Suprapubic skin (tissue), 4 donors: ENCODE measurements at regions not wholly inside any gene's neighbourhood (a gene's known extent, or its start where the extent isn't known, plus 50 kb on each side); places are given as distances from the start of the nearest gene placed in this dataset.

ENCODE experiments used
- DNase-seq, 2 donors: peaks; one replicate each; pipeline ENCODE4 v3.0.0-alpha.2; 2019; ENCODE audit warnings: low spot score in 2 of 2
- H3K27ac ChIP-seq: fragments of 200-600 bp; sonication (generic); one replicate; pipeline ENCODE4 v1.5.1; 2019
- H3K27me3 ChIP-seq: fragments of 200-600 bp; sonication (generic); one replicate; pipeline ENCODE4 v1.5.1; 2019
- H3K36me3 ChIP-seq: fragments of 200-600 bp; sonication (generic); one replicate; pipeline ENCODE4 v1.5.1; 2019
- H3K4me1 ChIP-seq: fragments of 200-600 bp; sonication (generic); one replicate; pipeline ENCODE4 v1.5.1; 2019
- H3K4me3 ChIP-seq: fragments of 200-600 bp; sonication (generic); one replicate; pipeline ENCODE4 v1.5.1; 2019; ENCODE audit warnings: mild to moderate bottlenecking
- H3K9me3 ChIP-seq: fragments of 200-600 bp; sonication (generic); one replicate; pipeline ENCODE4 v1.5.1; 2019
- EP300 ChIP-seq: sonication (generic); formaldehyde crosslinking; IDR thresholded peaks from one replicate; pipeline ENCODE4 v1.6.1; 2017; ENCODE audit warnings: antibody characterized with exemption
- POLR2A ChIP-seq, 2 donors: fragments of 450-650 bp; IDR thresholded peaks; one replicate each; pipeline ENCODE4 v1.6.1; 2017; ENCODE audit warnings: antibody characterized with exemption in 2 of 2, mild to moderate bottlenecking in 2 of 2, moderate library complexity in 2 of 2
- POLR2AphosphoS5 ChIP-seq, 3 donors: sonication (generic); formaldehyde crosslinking; IDR thresholded peaks; one replicate each; pipeline ENCODE4 v1.6.1; 2017; ENCODE audit warnings: antibody characterized with exemption in 3 of 3
- WGBS: methylation state at CpG from one replicate; pipeline ENCODE4 v1.1.5; 2018; 5-methylcytosine and 5-hydroxymethylcytosine counted together
- TF ChIP-seq, protein P1 (sequence below), 2 donors: fragments of 200-600 bp in 1 of 2; fragments of 450-650 bp in 1 of 2; sonication (generic) in 1 of 2; IDR thresholded peaks; one replicate each; pipeline ENCODE4 v1.5.1; 2016 to 2019; ENCODE audit warnings: antibody characterized with exemption in 2 of 2, mild to moderate bottlenecking in 1 of 2, moderate library complexity in 1 of 2

DNA sequence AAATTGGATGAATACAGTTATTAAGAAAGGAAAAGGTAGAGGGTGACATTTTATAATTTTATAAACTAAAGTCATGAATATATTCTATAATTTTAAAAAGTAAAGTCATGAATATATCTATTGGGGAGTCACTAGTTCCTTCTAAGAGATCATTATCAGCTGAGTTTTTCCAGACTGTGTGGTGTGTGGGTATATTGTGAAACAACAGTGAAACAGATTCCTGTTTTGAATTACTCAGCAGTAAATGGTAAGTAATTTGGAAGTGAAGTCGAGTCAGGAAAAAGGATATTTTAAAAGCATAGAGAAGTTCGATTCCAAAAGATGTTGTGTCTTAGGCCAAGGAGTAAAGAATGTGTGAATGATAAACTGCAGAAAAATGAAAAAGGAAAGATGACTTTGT lies 1018.2 kb upstream of the NXPH2 start:
- no peak overlapping the region for H3K27ac ChIP-seq
- no peaks in the 10 kb centered on the region for H3K36me3 ChIP-seq
- H3K4me1 ChIP-seq: no peaks in the 10 kb centered on the region
- no peak overlapping the region for H3K4me3 ChIP-seq
- no peaks in the 10 kb centered on the region for H3K9me3 ChIP-seq
- no peaks in the 10 kb centered on the region for H3K27me3 ChIP-seq
- TF ChIP-seq POLR2AphosphoS5 (IDR thresholded peaks at IDR 0.05) (no peak), POLR2A (IDR thresholded peaks at IDR 0.05) (no peak), EP300 (no peak)
- TF ChIP-seq, protein P1, sequence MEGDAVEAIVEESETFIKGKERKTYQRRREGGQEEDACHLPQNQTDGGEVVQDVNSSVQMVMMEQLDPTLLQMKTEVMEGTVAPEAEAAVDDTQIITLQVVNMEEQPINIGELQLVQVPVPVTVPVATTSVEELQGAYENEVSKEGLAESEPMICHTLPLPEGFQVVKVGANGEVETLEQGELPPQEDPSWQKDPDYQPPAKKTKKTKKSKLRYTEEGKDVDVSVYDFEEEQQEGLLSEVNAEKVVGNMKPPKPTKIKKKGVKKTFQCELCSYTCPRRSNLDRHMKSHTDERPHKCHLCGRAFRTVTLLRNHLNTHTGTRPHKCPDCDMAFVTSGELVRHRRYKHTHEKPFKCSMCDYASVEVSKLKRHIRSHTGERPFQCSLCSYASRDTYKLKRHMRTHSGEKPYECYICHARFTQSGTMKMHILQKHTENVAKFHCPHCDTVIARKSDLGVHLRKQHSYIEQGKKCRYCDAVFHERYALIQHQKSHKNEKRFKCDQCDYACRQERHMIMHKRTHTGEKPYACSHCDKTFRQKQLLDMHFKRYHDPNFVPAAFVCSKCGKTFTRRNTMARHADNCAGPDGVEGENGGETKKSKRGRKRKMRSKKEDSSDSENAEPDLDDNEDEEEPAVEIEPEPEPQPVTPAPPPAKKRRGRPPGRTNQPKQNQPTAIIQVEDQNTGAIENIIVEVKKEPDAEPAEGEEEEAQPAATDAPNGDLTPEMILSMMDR (IDR thresholded peaks at IDR 0.05): no peak
- no peak for DNase-seq
- 39% methylated on average over 2 of the region's 2 CpGs for WGBS

DNA sequence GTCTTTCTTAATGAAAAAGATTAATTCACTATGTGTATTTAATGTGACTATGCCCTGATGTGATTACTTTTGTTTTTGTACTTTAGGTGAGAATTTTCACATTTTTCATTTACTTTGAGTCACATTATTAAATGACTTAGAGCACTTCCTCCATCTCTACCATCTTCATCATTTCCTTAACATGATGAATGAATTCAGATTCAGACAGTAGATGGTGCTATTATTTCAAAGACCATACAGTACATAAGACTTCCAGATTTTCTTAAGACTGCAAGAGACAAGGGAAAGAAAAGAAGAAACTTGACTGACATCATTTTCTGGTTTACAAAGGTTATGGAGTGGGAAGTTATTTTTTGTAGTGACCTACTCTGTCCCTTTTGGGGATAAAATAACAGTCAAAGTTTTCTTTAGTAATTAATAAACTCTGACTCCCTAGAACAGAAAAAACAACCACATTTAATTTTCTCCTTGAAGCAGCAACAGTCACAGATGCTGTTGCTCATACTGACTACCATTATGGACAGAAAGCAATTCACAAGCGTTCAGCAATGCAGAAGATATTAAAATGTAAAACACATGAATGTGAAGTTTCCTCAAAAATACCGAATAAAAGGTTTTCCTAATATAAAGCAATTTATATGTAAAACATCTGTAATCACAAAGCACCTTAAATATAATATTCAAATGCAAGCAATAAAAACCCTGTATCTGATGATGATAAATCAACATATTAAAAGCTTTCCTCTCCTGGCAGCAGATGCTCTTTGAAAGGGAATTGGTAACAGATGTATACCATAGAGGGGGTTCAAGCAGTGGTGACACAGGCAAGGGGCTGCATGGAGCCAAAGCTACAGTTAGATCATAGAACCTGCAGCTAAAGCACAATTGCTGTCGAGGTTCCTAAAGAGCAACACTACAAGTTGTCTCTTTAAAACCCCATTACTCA lies 1010.9 kb upstream of the NXPH2 start:
- DNase-seq: no peak
- Histone ChIP-seq H3K27ac (no peak overlapping the region), H3K36me3 (no peaks in the 10 kb centered on the region), H3K27me3 (no peaks in the 10 kb centered on the region), H3K4me3 (no peak overlapping the region), H3K9me3 (no peaks in the 10 kb centered on the region), H3K4me1 (no peaks in the 10 kb centered on the region)
- TF ChIP-seq POLR2AphosphoS5 (IDR thresholded peaks at IDR 0.05) (no peak), POLR2A (IDR thresholded peaks at IDR 0.05) (no peak), EP300 (no peak)
- TF ChIP-seq, protein P1 (IDR thresholded peaks at IDR 0.05): no peak
- WGBS: 46% methylated on average over 3 of the region's 3 CpGs

DNA sequence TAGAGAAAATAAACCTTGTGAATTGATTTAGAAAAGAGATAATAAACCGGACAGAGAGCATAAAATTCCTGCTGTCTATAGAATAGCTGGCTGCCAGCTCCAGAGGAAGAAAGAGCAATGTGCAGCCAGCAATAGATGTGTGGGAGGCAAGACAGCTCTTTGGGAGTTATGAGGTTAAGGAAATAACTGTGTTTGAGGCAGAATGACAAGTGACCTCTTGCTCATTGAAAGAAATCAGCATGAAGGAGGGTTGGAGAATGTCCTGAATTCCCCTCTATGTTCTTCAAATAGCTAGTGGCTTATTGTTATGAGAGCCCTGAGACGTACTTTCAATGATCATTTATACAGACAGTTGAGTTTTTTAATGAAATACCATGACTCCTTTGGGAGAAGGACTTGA lies 1009.9 kb upstream of the NXPH2 start:
- H3K4me1 ChIP-seq: no peaks in the 10 kb centered on the region
- no peaks in the 10 kb centered on the region for H3K27me3 ChIP-seq
- no peak overlapping the region for H3K4me3 ChIP-seq
- WGBS: 52% methylated on average over 2 of the region's 2 CpGs
- DNase-seq: no peak
- H3K27ac ChIP-seq: no peak overlapping the region
- no peaks in the 10 kb centered on the region for H3K36me3 ChIP-seq
- H3K9me3 ChIP-seq: no peaks in the 10 kb centered on the region
- TF ChIP-seq POLR2AphosphoS5 (IDR thresholded peaks at IDR 0.05): no peak
- TF ChIP-seq, protein P1 (IDR thresholded peaks at IDR 0.05): no peak
- TF ChIP-seq EP300: no peak
- no peak for TF ChIP-seq POLR2A (IDR thresholded peaks at IDR 0.05)

DNA sequence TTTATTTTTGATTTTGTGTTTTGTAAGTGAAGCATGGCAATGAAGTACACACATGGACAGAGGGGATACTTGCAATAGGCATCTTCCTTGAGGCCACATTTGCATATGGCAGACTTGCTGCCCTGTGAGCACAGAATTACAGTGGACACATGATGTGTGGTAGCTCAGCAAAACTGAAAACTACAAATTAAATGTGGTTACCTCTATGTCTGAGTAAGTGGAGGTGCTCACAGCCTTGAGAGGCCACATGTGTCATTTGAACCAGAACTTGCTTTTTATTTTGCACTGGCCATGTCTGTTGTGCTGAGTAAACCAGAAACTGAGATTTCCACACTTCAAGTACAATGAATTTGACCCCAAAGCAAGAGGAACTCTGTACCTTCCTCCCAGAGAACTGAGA lies 998.5 kb upstream of the NXPH2 start:
- no peaks in the 10 kb centered on the region for H3K4me1 ChIP-seq
- H3K36me3 ChIP-seq: no peaks in the 10 kb centered on the region
- H3K27me3 ChIP-seq: no peaks in the 10 kb centered on the region
- H3K27ac ChIP-seq: no peak overlapping the region
- no peak overlapping the region for H3K4me3 ChIP-seq
- DNase-seq: no peak
- TF ChIP-seq EP300 (no peak), POLR2AphosphoS5 (IDR thresholded peaks at IDR 0.05) (no peak), POLR2A (IDR thresholded peaks at IDR 0.05) (no peak)
- TF ChIP-seq, protein P1 (IDR thresholded peaks at IDR 0.05): no peak
- H3K9me3 ChIP-seq: no peaks in the 10 kb centered on the region

DNA sequence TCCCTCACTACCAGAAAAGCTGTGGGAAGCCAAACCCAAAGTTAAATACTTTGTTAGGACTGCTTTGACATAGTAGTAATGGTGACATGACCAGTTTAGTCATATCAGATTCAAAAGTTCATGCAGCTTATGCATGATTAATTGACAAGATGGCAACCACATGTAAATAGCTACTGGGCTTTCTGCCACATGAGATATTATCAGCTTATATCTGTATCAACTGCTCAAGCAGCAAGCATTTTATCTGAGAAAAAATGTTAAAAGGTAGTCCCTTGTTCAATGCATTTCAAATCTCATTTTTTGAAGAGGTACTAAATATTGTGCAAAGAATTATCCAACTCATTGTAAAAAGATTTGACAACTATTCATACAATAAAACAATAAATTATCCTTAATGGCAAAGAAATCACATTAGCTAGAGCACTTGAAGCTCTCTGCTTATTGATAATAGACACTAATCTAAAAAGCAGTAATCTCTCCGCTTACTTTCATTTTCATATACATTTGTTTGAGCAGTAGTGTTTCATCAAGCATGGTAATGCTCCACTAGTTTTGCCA lies 993.6 kb upstream of the NXPH2 start:
- DNase-seq: no peak
- TF ChIP-seq, protein P1 (IDR thresholded peaks at IDR 0.05): no peak
- no peaks in the 10 kb centered on the region for H3K9me3 ChIP-seq
- no peaks in the 10 kb centered on the region for H3K27me3 ChIP-seq
- H3K4me1 ChIP-seq: no peaks in the 10 kb centered on the region
- no peak overlapping the region for H3K27ac ChIP-seq
- 47% methylated on average over 1 of the region's 1 CpG for WGBS
- H3K36me3 ChIP-seq: no peaks in the 10 kb centered on the region
- no peak overlapping the region for H3K4me3 ChIP-seq
